AG10803 (cell line): ENCODE measurements at regions not wholly inside any gene's neighbourhood (a gene's known extent, or its start where the extent isn't known, plus 50 kb on each side); places are given as distances from the start of the nearest gene placed in this dataset.

Source experiments
- DNase-seq: peaks from one replicate; pipeline ENCODE4 v3.0.0; 2010; ENCODE audit warnings: low read depth
- H3K4me3 ChIP-seq: 2 replicates; pipeline ENCODE4 v1.5.1; 2011; ENCODE audit warnings: mild to moderate bottlenecking, low read length, control low read depth
- TF ChIP-seq, protein P1 (sequence below): conservative IDR thresholded peaks from 2 replicates; pipeline ENCODE4 v1.5.1; 2011; ENCODE audit warnings: mild to moderate bottlenecking, low read length, control low read depth, inconsistent platforms

DNA sequence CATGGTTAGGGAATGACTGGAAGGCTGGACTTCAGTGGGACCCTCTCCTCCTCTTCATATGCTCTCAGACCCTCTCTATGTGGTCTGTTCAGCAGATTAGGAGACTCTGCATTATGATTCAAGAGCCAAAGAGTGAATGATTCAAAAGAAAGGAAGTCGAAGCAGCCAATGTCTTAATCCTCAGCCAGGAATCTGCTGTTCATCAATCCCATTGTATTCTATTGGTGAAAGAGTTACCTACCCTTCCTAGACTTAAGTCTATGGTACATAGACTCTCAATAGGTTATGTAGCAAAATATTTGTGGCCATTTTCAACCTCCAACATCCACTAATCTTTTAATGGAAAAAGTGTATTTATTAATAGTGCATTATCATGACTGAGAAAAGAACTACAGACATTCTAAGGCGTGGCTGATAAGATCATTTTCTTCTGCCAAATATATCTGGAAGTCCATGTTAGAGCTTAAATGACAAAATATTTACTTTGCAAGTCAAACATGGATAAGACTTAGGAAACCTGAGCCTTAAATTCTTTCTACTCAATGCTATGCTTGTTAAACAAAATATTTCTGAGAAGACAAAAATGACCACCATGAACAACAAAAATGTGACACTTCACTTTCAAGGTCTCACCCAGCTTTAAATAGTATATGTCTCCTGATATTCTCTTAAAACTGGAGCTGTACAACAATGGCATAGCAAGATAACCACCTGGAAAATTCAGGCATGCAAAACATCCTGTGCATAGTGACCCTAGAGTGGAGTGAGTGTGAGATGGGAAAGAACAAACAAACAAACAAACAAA lies 1100.6 kb downstream of the GALC start:
- TF ChIP-seq, protein P1, sequence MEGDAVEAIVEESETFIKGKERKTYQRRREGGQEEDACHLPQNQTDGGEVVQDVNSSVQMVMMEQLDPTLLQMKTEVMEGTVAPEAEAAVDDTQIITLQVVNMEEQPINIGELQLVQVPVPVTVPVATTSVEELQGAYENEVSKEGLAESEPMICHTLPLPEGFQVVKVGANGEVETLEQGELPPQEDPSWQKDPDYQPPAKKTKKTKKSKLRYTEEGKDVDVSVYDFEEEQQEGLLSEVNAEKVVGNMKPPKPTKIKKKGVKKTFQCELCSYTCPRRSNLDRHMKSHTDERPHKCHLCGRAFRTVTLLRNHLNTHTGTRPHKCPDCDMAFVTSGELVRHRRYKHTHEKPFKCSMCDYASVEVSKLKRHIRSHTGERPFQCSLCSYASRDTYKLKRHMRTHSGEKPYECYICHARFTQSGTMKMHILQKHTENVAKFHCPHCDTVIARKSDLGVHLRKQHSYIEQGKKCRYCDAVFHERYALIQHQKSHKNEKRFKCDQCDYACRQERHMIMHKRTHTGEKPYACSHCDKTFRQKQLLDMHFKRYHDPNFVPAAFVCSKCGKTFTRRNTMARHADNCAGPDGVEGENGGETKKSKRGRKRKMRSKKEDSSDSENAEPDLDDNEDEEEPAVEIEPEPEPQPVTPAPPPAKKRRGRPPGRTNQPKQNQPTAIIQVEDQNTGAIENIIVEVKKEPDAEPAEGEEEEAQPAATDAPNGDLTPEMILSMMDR, result no peak
- no peak for DNase-seq
- H3K4me3 ChIP-seq, result no peak overlapping the region

DNA sequence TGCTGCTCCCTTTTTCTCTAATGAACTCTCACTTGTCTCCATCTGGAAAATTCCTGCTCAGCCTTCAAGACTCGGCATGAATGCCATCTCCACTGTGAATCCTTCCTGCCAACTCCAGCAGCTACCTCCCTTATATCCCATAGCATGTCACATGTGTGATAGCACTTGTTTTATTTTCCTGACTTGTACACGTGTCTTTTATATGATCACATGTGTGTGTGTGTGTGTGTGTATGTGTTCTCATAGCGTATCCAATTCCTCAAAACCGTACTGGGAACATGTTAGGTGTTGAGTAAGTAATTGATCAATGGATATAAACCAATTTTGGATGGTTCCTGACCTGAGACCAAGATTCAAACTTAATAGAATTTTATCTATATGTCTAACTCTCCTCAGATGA lies 1107.7 kb downstream of the GALC start:
- DNase-seq, result no peak
- TF ChIP-seq, protein P1, result no peak
- no peak overlapping the region for H3K4me3 ChIP-seq

DNA sequence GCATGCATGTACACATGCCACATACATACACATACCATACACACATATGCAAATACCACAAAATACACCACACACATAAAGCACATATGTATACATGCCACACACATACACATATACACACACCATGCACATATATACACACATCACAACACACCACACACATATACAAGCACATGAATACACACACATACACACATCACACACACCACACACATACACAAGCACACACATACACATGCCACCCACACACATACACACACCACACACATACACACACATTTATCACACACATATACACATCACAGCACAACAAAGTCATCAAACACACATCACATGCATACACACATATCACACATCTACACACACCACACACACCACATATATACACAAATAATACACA lies 1108.5 kb downstream of the GALC start:
- TF ChIP-seq, protein P1, result no peak
- H3K4me3 ChIP-seq, result no peak overlapping the region
- DNase-seq, result no peak

DNA sequence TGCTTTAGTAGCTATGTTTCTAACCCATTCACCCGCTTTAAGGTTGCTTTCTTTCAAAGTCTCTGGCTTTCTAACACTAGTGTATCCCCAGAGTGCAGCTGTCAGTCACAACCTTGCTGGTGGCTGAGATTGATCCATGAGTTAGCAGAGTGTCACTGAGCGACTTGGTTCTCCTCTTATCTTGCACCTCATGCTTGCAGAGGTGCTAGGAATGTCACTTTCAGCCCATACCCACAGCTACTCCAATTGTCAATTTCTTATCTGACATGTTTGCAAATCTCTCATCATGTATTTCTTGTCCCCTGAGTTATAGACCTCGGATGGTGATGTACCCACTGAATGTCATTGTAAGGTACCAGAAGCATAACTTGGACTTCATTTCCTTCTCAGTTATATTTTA lies 1110.2 kb downstream of the GALC start:
- no peak overlapping the region for H3K4me3 ChIP-seq
- TF ChIP-seq, protein P1, result no peak
- no peak for DNase-seq

DNA sequence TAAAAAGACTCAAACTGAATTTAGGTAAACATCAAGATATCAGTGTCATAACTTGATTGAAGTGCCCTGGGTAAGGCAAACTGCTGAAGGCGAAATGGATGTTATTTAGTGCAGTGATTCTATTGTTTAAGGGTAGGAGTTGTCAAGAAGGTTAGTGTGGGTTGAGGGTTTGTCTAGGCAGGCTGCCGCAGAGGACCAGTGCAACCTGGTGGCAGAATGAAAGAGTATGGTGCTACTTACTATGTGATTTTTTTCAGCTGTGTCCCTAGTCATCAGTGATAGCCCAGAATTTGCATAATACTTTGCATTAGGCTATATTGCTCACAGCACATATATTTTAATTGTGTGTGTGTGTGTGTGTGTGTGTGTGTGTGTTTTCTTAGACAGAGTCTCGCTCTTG lies 1127.0 kb downstream of the GALC start:
- no peak overlapping the region for H3K4me3 ChIP-seq
- TF ChIP-seq, protein P1, result peak; percentile 10
- no peak for DNase-seq

DNA sequence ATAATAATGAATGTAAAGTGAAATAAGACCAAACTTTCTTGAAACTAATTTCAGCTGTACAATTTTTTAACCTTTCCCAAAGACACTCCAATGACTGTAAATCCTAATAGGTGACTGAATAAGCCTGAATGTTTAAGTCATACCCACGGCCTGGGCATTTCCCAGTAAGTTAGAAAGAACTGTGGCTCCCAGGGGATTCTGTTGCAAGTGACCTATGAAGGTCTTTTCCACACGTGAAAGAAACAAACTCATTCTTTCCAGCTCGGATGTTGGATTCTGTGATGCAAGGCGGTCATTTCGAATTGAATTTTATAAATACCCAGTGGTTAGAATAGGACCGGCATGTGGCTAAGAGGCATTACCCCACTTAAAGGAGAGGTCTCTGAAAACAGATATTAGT lies 1134.4 kb downstream of the GALC start:
- DNase-seq, result no peak
- TF ChIP-seq, protein P1, result no peak

DNA sequence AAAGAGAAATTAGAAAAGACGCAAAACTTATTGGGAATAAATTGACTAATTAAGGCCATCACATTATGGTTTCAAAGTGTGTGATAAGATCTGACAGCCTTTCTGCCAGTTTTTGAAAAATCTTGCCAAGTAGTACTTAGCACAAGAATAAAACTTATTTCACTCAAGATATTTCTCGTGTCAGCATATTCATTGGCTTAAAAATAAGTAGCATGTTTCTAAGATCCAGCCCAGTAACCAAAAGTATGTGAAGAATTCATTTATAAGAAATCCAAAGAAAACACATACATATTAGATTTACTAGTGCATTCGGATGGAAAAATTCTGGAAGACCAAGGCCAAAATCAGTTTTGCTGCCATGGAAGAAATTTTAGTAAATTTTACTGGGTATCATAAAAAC lies 1135.0 kb downstream of the GALC start:
- DNase-seq, result peak; percentile 63
- TF ChIP-seq, protein P1, result no peak

More for the DNA sequence above, 1134.4 kb downstream of the GALC start:
- no peak overlapping the region for H3K4me3 ChIP-seq

More for the DNA sequence above, 1135.0 kb downstream of the GALC start:
- no peak overlapping the region for H3K4me3 ChIP-seq
